ENCODE measurements at regions not wholly inside any gene's neighbourhood (a gene's known extent, or its start where the extent isn't known, plus 50 kb on each side); places are given as distances from the start of the nearest gene placed in this dataset.

- Histone ChIP-seq H3K4me1 (no peaks in the 10 kb centered on the region), H3K4me3 (no peak overlapping the region), H3K9me3 (ENCODE audit: low read depth) (no peaks in the 10 kb centered on the region), H4K20me1 (ENCODE audit: low read depth) (no peaks in the 10 kb centered on the region), H2AFZ (replicated peaks) (no peak overlapping the region), H3K27me3 (no peaks in the 10 kb centered on the region), H3K36me3 (no peaks in the 10 kb centered on the region), H3K9ac (no peak overlapping the region), H3K4me2 (no peak overlapping the region), H3K27ac (no peak overlapping the region), H3F3A (ENCODE audit: low read depth) (no peaks in the 10 kb centered on the region), H3K79me2 (ENCODE audit: low read depth) (no peaks in the 10 kb centered on the region)
- H3K27me3 Mint-ChIP-seq (ENCODE audit: insufficient read depth, low read depth) = no peaks in the 10 kb centered on the region
- TF ChIP-seq EZH2phosphoT487 (IDR thresholded peaks at IDR 0.05) (no peak), EZH2 (IDR thresholded peaks at IDR 0.05) (no peak), CTCF (IDR thresholded peaks at IDR 0.05) (no peak)
- no peaks in the 10 kb centered on the region for H3K36me3 Mint-ChIP-seq
- DNase-seq (ENCODE audit: low spot score) = no peak
- no peak overlapping the region for H3K4me3 Mint-ChIP-seq
- H3K27ac Mint-ChIP-seq = no peak overlapping the region
- peaks cover 6% of the 10 kb centered on the region for H3K9me3 Mint-ChIP-seq
- no peaks in the 10 kb centered on the region for H3K4me1 Mint-ChIP-seq
Measured at GRCh38 chr6:51060262-51060762, 241.6 kb downstream of the TFAP2B start.

- no peak overlapping the region for H3K27ac Mint-ChIP-seq
- no peaks in the 10 kb centered on the region for H3K36me3 ChIP-seq
- no peaks in the 10 kb centered on the region for H3K27me3 Mint-ChIP-seq (ENCODE audit: insufficient read depth, low read depth)
- no peaks in the 10 kb centered on the region for H4K20me1 ChIP-seq (ENCODE audit: low read depth)
- TF ChIP-seq CTCF (IDR thresholded peaks at IDR 0.05) (no peak), EZH2 (IDR thresholded peaks at IDR 0.05) (no peak)
- H3K9me3 Mint-ChIP-seq = peaks cover 6% of the 10 kb centered on the region
- no peaks in the 10 kb centered on the region for H3K36me3 Mint-ChIP-seq
- no peaks in the 10 kb centered on the region for H3K9me3 ChIP-seq (ENCODE audit: low read depth)
- no peaks in the 10 kb centered on the region for H3K27me3 ChIP-seq
- no peaks in the 10 kb centered on the region for H3K4me1 ChIP-seq
- no peaks in the 10 kb centered on the region for H3K4me1 Mint-ChIP-seq
- H3K4me3 Mint-ChIP-seq = no peak overlapping the region
- H3F3A ChIP-seq (ENCODE audit: low read depth) = no peaks in the 10 kb centered on the region
- H3K4me2 ChIP-seq = no peak overlapping the region
- H3K4me3 ChIP-seq = no peak overlapping the region
- H3K79me2 ChIP-seq (ENCODE audit: low read depth) = no peaks in the 10 kb centered on the region
- H3K27ac ChIP-seq = no peak overlapping the region
- H2AFZ ChIP-seq (replicated peaks) = no peak overlapping the region
- no peak for DNase-seq (ENCODE audit: low spot score)
- H3K9ac ChIP-seq = no peak overlapping the region
Measured at GRCh38 chr6:51062166-51062722, 243.6 kb downstream of the TFAP2B start.

DNA sequence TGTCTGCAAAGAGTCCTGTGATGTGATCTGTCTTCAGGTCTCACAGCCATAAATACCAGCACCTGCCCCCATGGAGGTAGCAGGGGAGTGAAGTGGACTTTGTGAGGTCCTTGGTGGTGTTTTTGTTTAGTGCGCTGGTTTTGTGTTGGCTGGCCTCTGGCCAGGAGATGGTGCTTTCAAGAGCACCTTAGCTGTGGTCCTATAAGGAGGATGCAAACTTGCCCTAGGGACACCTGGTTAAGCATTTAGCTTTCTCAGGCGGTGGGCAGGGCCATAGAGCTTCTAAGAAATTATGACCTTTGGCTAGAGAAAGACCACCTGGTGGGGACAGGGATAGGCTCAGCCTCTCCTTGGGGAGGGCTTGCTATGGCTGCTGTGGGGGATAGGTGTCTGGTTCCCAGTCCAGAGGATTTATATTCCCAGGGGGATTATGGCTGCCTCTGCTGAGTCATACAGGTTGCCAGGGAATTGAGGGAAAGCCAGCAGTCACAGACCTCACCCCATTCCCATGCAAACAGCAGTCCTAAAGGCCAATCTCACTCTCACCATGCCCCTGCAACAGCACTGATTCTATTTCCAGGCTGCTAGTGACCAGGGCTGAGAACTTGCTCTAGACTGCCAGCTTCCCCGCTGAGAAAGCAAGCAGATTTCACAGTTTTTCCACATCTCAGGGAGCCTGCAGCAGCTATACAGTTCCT lies 259.3 kb downstream of the TFAP2B start:
- no peak overlapping the region for H3K27ac ChIP-seq
- no peaks in the 10 kb centered on the region for H3K4me1 ChIP-seq
- H3K27me3 Mint-ChIP-seq (ENCODE audit: insufficient read depth, low read depth) = peaks cover 2% of the 10 kb centered on the region
- no peaks in the 10 kb centered on the region for H3K36me3 Mint-ChIP-seq
- H3K4me1 Mint-ChIP-seq = peaks cover 14% of the 10 kb centered on the region
- no peaks in the 10 kb centered on the region for H3K9me3 ChIP-seq (ENCODE audit: low read depth)
- no peak overlapping the region for H3K4me3 ChIP-seq
- DNase-seq (ENCODE audit: low spot score) = peak; percentile 19
- no peaks in the 10 kb centered on the region for H3K27me3 ChIP-seq
- H3K36me3 ChIP-seq = no peaks in the 10 kb centered on the region
- TF ChIP-seq CTCF (IDR thresholded peaks at IDR 0.05) (no peak), EZH2 (IDR thresholded peaks at IDR 0.05) (no peak), EZH2phosphoT487 (IDR thresholded peaks at IDR 0.05) (no peak)
- H2AFZ ChIP-seq (replicated peaks) = peak overlapping the region; percentile 80
- H3F3A ChIP-seq (ENCODE audit: low read depth) = no peaks in the 10 kb centered on the region
- H3K27ac Mint-ChIP-seq = peak overlapping the region; percentile 31
- no peak overlapping the region for H3K4me3 Mint-ChIP-seq
- H3K9me3 Mint-ChIP-seq = peaks cover 11% of the 10 kb centered on the region
- H3K4me2 ChIP-seq = no peak overlapping the region
- no peak overlapping the region for H3K9ac ChIP-seq
- H4K20me1 ChIP-seq (ENCODE audit: low read depth) = no peaks in the 10 kb centered on the region
- H3K79me2 ChIP-seq (ENCODE audit: low read depth) = no peaks in the 10 kb centered on the region
